ENCODE measurements at regions not wholly inside any gene's neighbourhood (a gene's known extent, or its start where the extent isn't known, plus 50 kb on each side); places are given as distances from the start of the nearest gene placed in this dataset.

DNA sequence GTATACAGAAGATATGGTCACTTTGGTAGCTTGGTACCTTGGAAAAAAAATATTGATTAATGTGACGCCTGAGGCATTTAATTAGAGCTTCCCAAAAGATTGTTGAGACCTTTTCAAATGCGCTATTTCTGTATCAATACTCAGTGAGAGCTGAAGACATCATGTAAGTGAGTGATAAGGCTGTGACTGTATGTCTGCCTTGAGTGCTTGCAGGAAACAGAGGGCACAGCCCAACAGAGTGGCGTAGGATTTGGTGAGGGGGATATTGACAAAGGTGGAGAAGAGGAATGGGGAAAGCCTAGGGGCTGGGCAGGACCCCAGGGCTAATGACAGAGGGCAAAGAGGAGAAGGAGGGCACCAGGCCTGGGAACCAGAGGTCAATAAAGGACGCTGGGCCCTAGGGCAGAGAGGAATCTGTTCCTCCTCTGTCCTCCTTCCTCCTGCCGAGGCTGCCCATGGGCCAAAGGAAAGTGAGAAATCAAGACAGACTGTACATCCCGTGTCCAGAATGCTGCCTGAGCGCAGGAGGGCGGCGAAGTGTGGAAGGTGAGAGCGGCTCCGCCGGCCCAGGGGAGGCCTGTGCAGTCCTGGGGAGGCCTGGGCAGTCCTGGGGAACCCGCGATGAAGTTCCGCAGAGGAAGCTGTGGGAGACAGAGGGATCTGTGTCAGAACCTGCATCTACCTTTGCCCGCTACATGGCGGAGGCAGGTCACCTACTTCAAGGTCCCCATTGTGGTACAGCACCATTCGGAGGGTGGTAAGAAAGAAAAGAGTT, 228.6 kb upstream of the PIEZO2 start:
- H3K4me2 ChIP-seq (ENCODE audit: low read length): no peak overlapping the region
- no peaks in the 10 kb centered on the region for H3K9me2 ChIP-seq (ENCODE audit: low read depth, low read length)
- no peaks in the 10 kb centered on the region for H3K4me1 ChIP-seq (ENCODE audit: insufficient read depth, low read length, severe bottlenecking)
- H3K27ac ChIP-seq (ENCODE audit: low read depth, low read length, poor library complexity, severe bottlenecking): no peak overlapping the region
- no peak overlapping the region for H3K4me3 ChIP-seq (ENCODE audit: low read depth, low read length, poor library complexity, severe bottlenecking)
- H3K9me3 ChIP-seq (ENCODE audit: low read length): no peaks in the 10 kb centered on the region
- no peaks in the 10 kb centered on the region for H3K79me2 ChIP-seq (ENCODE audit: insufficient read depth, low read length)
- TF ChIP-seq EZH2 (IDR thresholded peaks at IDR 0.05; ENCODE audit: borderline replicate concordance, low read length): no peak
- TF ChIP-seq CTCF (IDR thresholded peaks at IDR 0.05; ENCODE audit: low read length): no peak
- no peak overlapping the region for H3K9ac ChIP-seq (ENCODE audit: low read length)
- no peaks in the 10 kb centered on the region for H4K20me1 ChIP-seq (ENCODE audit: insufficient read depth, low read length)
- no peaks in the 10 kb centered on the region for H3K36me3 ChIP-seq (ENCODE audit: insufficient read depth, low read length)
- no peak overlapping the region for H2AFZ ChIP-seq (ENCODE audit: low read length)
- no peaks in the 10 kb centered on the region for H3K27me3 ChIP-seq (ENCODE audit: insufficient read depth, low read length)
- H3F3A ChIP-seq (ENCODE audit: insufficient read depth, low read length): no peaks in the 10 kb centered on the region

DNA sequence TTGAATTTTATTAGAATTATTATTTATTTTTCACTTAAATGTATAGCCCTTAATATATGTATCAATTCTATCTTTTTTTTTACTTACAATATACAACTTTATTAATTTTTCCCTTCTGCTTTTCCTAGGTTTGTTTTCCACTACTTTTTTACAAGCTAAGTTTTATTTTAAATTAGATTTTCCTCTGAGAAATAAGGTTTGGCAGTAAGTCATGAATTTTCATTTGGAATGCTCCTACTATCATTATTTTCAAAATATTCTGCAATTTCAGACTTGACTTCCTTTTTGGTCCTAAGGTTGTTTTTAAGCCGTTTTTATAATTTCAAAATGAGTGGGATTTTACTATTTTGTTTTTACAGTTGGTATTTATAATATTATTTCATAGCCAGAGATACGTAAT, 222.8 kb upstream of the PIEZO2 start:
- Histone ChIP-seq H3K27me3 (ENCODE audit: insufficient read depth, low read length) (no peaks in the 10 kb centered on the region), H3K9me3 (ENCODE audit: low read length) (no peaks in the 10 kb centered on the region), H3K36me3 (ENCODE audit: insufficient read depth, low read length) (no peaks in the 10 kb centered on the region), H2AFZ (ENCODE audit: low read length) (no peak overlapping the region), H3K27ac (ENCODE audit: low read depth, low read length, poor library complexity, severe bottlenecking) (no peak overlapping the region), H4K20me1 (ENCODE audit: insufficient read depth, low read length) (no peaks in the 10 kb centered on the region), H3K9me2 (ENCODE audit: low read depth, low read length) (no peaks in the 10 kb centered on the region), H3K9ac (ENCODE audit: low read length) (no peak overlapping the region), H3K79me2 (ENCODE audit: insufficient read depth, low read length) (no peaks in the 10 kb centered on the region), H3K4me2 (ENCODE audit: low read length) (no peak overlapping the region), H3K4me3 (ENCODE audit: low read depth, low read length, poor library complexity, severe bottlenecking) (no peak overlapping the region), H3K4me1 (ENCODE audit: insufficient read depth, low read length, severe bottlenecking) (no peaks in the 10 kb centered on the region), H3F3A (ENCODE audit: insufficient read depth, low read length) (no peaks in the 10 kb centered on the region)
- no peak for TF ChIP-seq EZH2 (IDR thresholded peaks at IDR 0.05; ENCODE audit: borderline replicate concordance, low read length)
- no peak for TF ChIP-seq CTCF (IDR thresholded peaks at IDR 0.05; ENCODE audit: low read length)

DNA sequence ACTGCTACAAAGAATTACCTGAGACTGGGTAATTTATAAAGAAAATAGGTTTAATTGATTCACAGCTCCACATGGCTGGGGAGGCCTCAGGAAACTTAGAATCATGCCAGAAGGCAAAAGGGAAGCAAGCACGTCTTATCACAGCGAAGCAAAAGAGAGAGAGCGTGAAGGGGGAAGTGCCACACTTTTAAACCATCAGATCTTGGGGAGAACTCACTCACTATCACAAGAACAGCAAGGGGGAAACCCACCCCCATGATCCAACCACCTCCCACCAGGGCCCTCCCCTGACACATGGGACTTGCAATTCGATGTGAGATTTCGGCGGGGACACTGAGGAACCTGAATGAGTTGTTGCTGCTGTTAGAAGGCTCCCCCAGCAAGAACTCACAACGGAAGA, 220.2 kb upstream of the PIEZO2 start:
- Histone ChIP-seq H3K27ac (ENCODE audit: low read depth, low read length, poor library complexity, severe bottlenecking) (no peak overlapping the region), H3K9ac (ENCODE audit: low read length) (no peak overlapping the region), H3K4me3 (ENCODE audit: low read depth, low read length, poor library complexity, severe bottlenecking) (no peak overlapping the region), H3K36me3 (ENCODE audit: insufficient read depth, low read length) (no peaks in the 10 kb centered on the region), H3K9me3 (ENCODE audit: low read length) (no peaks in the 10 kb centered on the region), H3K4me1 (ENCODE audit: insufficient read depth, low read length, severe bottlenecking) (no peaks in the 10 kb centered on the region), H3K9me2 (ENCODE audit: low read depth, low read length) (no peaks in the 10 kb centered on the region), H3K27me3 (ENCODE audit: insufficient read depth, low read length) (no peaks in the 10 kb centered on the region), H4K20me1 (ENCODE audit: insufficient read depth, low read length) (no peaks in the 10 kb centered on the region), H3K79me2 (ENCODE audit: insufficient read depth, low read length) (no peaks in the 10 kb centered on the region), H3K4me2 (ENCODE audit: low read length) (no peak overlapping the region), H2AFZ (ENCODE audit: low read length) (no peak overlapping the region), H3F3A (ENCODE audit: insufficient read depth, low read length) (no peaks in the 10 kb centered on the region)
- TF ChIP-seq EZH2 (IDR thresholded peaks at IDR 0.05; ENCODE audit: borderline replicate concordance, low read length) (no peak), CTCF (IDR thresholded peaks at IDR 0.05; ENCODE audit: low read length) (no peak)
